IgD-negative memory B cell (primary cell): ENCODE measurements at regions not wholly inside any gene's neighbourhood (a gene's known extent, or its start where the extent isn't known, plus 50 kb on each side); places are given as distances from the start of the nearest gene placed in this dataset.
"Not testable (repeated sequence)": the region's sequence is repeated elsewhere in the genome, so short reads cannot be mapped to it uniquely, and the experiment has no call there.

ENCODE experiments used
- H3K27ac Mint-ChIP-seq, 3 donors: one replicate each; pipeline ENCODE4 v1.8.0; 2020 to 2022; ENCODE audit warnings: mild to moderate bottlenecking in 3 of 3, mixed read lengths in 3 of 3, moderate library complexity in 1 of 3
- H3K27me3 Mint-ChIP-seq: one replicate; pipeline ENCODE4 v1.8.0; 2021; ENCODE audit warnings: mixed read lengths
- H3K36me3 Mint-ChIP-seq: one replicate; pipeline ENCODE4 v1.8.0; 2020; ENCODE audit warnings: mild to moderate bottlenecking, mixed read lengths
- H3K4me1 Mint-ChIP-seq, 3 donors: one replicate each; pipeline ENCODE4 v1.8.0; 2020 to 2022; ENCODE audit warnings: mixed read lengths in 3 of 3, mild to moderate bottlenecking in 1 of 3
- H3K4me3 Mint-ChIP-seq, 4 donors: one replicate each; pipeline ENCODE4 v1.8.0; 2020 to 2022; ENCODE audit warnings: mild to moderate bottlenecking in 4 of 4, mixed read lengths in 4 of 4, moderate library complexity in 3 of 4
- H3K9me3 Mint-ChIP-seq, 3 donors: one replicate each; pipeline ENCODE4 v1.8.0; 2020 to 2021; ENCODE audit warnings: mixed read lengths in 3 of 3, mild to moderate bottlenecking in 1 of 3

GRCh38 chr17:5883775-5884665, 186.2 kb upstream of the WSCD1 start:
- Mint-ChIP-seq H3K9me3 (peaks cover 0 to 7% (median 0%) of the 10 kb centered on the region in 3 donors), H3K4me3 (no peak overlapping the region), H3K27me3 (peaks cover 4% of the 10 kb centered on the region)

GRCh38 chr17:5885336-5885735, 184.8 kb upstream of the WSCD1 start:
- no peak overlapping the region for H3K27ac Mint-ChIP-seq
- H3K4me1 Mint-ChIP-seq, result no peaks in the 10 kb centered on the region
- peaks cover 7% of the 10 kb centered on the region for H3K27me3 Mint-ChIP-seq
- H3K4me3 Mint-ChIP-seq, result no peak overlapping the region
- peaks cover 3 to 7% (median 7%) of the 10 kb centered on the region in 3 donors for H3K9me3 Mint-ChIP-seq
- H3K36me3 Mint-ChIP-seq, result no peaks in the 10 kb centered on the region

More at GRCh38 chr17:5883775-5884665, 186.2 kb upstream of the WSCD1 start:
- H3K4me1 Mint-ChIP-seq, result no peaks in the 10 kb centered on the region
- H3K36me3 Mint-ChIP-seq, result no peaks in the 10 kb centered on the region
- no peak overlapping the region for H3K27ac Mint-ChIP-seq

- no peaks in the 10 kb centered on the region for H3K4me1 Mint-ChIP-seq
Observed at GRCh38 chr17:5888811-5889210, 181.4 kb upstream of the WSCD1 start.

GRCh38 chr17:5892921-5893675, 177.1 kb upstream of the WSCD1 start:
- peaks cover 5 to 10% (median 5%) of the 10 kb centered on the region in 3 donors for H3K9me3 Mint-ChIP-seq
- no peak overlapping the region for H3K4me3 Mint-ChIP-seq
- peaks cover 21% of the 10 kb centered on the region for H3K27me3 Mint-ChIP-seq

More at GRCh38 chr17:5888811-5889210, 181.4 kb upstream of the WSCD1 start:
- no peaks in the 10 kb centered on the region for H3K36me3 Mint-ChIP-seq
- peaks cover 3 to 10% (median 6%) of the 10 kb centered on the region in 3 donors for H3K9me3 Mint-ChIP-seq
- H3K27ac Mint-ChIP-seq, result no peak overlapping the region
- H3K4me3 Mint-ChIP-seq, result no peak overlapping the region
- H3K27me3 Mint-ChIP-seq, result peaks cover 15% of the 10 kb centered on the region

GRCh38 chr17:5893741-5894140, 176.4 kb upstream of the WSCD1 start:
- Mint-ChIP-seq H3K4me3 (peak overlapping the region in 1 of 4 donors; percentile 50), H3K9me3 (peaks cover 3 to 10% (median 5%) of the 10 kb centered on the region in 3 donors), H3K4me1 (peaks cover 0 to 1% (median 0%) of the 10 kb centered on the region in 3 donors), H3K27me3 (peaks cover 21% of the 10 kb centered on the region), H3K27ac (no peak overlapping the region), H3K36me3 (no peaks in the 10 kb centered on the region)

More at GRCh38 chr17:5892921-5893675, 177.1 kb upstream of the WSCD1 start:
- Mint-ChIP-seq H3K36me3 (no peaks in the 10 kb centered on the region), H3K27ac (no peak overlapping the region), H3K4me1 (peaks cover 0 to 1% (median 0%) of the 10 kb centered on the region in 3 donors)

DNA sequence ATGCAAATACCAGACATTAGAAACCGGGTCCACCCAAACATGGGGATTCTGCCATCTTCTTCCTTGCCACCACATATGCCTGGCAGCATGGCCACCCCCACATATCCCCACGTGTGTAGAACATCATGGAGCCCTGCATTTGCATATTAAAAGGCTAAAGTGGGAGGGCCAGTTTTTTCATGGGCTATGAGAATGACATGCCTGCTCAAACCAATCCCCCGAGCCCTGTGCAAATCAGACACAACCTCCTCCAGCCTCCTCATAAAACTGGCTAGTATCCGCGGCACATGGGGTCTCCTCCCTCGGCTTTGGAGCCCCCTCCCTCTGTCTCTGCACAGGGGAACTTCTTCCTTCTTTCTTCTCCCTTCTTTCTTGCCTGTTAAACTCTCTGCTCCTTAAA, 174.9 kb upstream of the WSCD1 start:
- H3K4me3 Mint-ChIP-seq, result no peak overlapping the region

DNA sequence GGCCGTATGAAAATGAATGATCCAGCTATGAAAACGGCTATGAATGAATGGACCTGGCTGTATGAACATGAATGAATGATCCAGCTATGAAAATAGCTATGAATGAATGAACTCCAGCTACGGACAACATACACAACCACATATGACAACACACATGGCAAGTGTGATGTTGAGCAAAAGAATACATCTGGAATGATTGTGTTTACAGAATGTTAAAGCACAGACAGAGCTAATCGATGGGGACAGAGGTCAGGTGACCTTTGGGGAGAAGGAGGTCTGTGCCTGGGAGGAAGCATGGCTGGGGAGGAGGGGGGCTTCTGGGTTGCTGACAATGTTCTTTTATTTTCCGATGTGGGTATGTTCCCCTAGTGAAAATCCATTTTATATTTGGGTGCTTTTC, 174.0 kb upstream of the WSCD1 start:
- peaks cover 14% of the 10 kb centered on the region for H3K27me3 Mint-ChIP-seq
- no peak overlapping the region for H3K27ac Mint-ChIP-seq
- H3K4me1 Mint-ChIP-seq, result peaks cover 0 to 1% (median 0%) of the 10 kb centered on the region in 3 donors
- no peaks in the 10 kb centered on the region for H3K36me3 Mint-ChIP-seq
- no peak overlapping the region for H3K4me3 Mint-ChIP-seq
- peaks cover 0 to 2% (median 0%) of the 10 kb centered on the region in 3 donors for H3K9me3 Mint-ChIP-seq

More for the DNA sequence above, 174.9 kb upstream of the WSCD1 start:
- peaks cover 14% of the 10 kb centered on the region for H3K27me3 Mint-ChIP-seq
- H3K4me1 Mint-ChIP-seq, result peaks cover 0 to 1% (median 0%) of the 10 kb centered on the region in 3 donors
- no peaks in the 10 kb centered on the region for H3K36me3 Mint-ChIP-seq
- H3K27ac Mint-ChIP-seq, result no peak overlapping the region
- H3K9me3 Mint-ChIP-seq, result peaks cover 0 to 4% (median 2%) of the 10 kb centered on the region in 3 donors

- Mint-ChIP-seq H3K36me3 (no peaks in the 10 kb centered on the region), H3K4me3 (peak overlapping the region in 1 of 4 donors; percentile 43), H3K27me3 (peaks cover 12% of the 10 kb centered on the region), H3K27ac (no peak overlapping the region), H3K9me3 (peaks cover 0 to 2% (median 0%) of the 10 kb centered on the region in 3 donors), H3K4me1 (peaks cover 0 to 1% (median 0%) of the 10 kb centered on the region in 3 donors)
Observed at GRCh38 chr17:5897275-5897911, 172.8 kb upstream of the WSCD1 start.

DNA sequence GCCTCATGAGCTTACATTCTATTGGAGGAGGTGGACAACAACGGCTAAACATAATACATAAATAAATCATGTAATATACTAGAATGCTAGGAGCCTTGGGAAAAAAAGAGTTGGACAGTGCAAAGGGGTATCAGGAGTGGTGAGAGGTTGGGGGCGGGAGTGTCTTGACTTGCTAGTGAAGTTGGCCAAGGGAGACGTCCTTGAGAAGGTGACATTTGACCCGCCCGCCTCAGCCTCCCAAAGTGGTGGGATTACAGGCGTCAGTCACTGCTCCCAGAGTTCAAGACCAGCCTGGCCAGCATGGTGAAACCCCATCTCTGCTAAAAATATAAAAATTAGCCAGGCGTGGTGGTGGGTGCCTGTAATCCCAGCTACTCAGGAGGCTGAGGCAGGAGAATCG, 172.2 kb upstream of the WSCD1 start:
- H3K4me1 Mint-ChIP-seq, H3K4me3 Mint-ChIP-seq, H3K9me3 Mint-ChIP-seq, H3K36me3 Mint-ChIP-seq, H3K27ac Mint-ChIP-seq: not testable (repeated sequence)
- H3K27me3 Mint-ChIP-seq, result peaks cover 12% of the 10 kb centered on the region

DNA sequence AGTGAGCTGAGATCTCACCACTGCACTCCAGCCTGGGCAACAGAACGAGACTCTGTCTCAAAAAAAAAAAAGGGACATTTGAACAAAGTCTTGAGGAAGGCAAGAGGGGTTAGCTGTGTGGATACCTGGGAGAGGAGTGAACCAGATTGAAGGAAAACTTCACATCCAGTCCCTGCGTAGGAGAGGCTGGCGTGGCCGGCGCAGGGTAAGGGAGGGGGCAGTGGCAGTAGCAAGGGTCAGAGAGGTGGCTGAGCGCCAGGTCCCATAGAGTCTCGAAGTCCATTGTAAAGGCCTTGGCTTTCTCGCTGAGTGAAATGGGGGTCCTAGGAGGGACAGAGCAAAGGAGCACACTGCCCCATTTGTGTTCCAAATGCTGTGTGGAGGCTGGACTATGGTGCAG, 171.8 kb upstream of the WSCD1 start:
- H3K4me3 Mint-ChIP-seq, result no peak overlapping the region
- H3K36me3 Mint-ChIP-seq, result no peaks in the 10 kb centered on the region
- H3K27ac Mint-ChIP-seq, result no peak overlapping the region
- H3K27me3 Mint-ChIP-seq, result peaks cover 9% of the 10 kb centered on the region
- H3K4me1 Mint-ChIP-seq, result peaks cover 0 to 1% (median 0%) of the 10 kb centered on the region in 3 donors
- peaks cover 0 to 2% (median 1%) of the 10 kb centered on the region in 3 donors for H3K9me3 Mint-ChIP-seq

GRCh38 chr17:5899496-5900195, 170.5 kb upstream of the WSCD1 start:
- no peak overlapping the region for H3K4me3 Mint-ChIP-seq
- peaks cover 0 to 12% (median 3%) of the 10 kb centered on the region in 3 donors for H3K9me3 Mint-ChIP-seq
- peaks cover 6% of the 10 kb centered on the region for H3K27me3 Mint-ChIP-seq
- no peak overlapping the region for H3K27ac Mint-ChIP-seq
- H3K4me1 Mint-ChIP-seq, result peaks cover 0 to 1% (median 0%) of the 10 kb centered on the region in 3 donors
- H3K36me3 Mint-ChIP-seq, result no peaks in the 10 kb centered on the region

- Mint-ChIP-seq H3K27me3 (no peaks in the 10 kb centered on the region), H3K36me3 (no peaks in the 10 kb centered on the region), H3K9me3 (peaks cover 0 to 15% (median 2%) of the 10 kb centered on the region in 3 donors), H3K4me1 (peaks cover 0 to 1% (median 0%) of the 10 kb centered on the region in 3 donors), H3K27ac (no peak overlapping the region), H3K4me3 (no peak overlapping the region)
Observed at GRCh38 chr17:5901731-5902130, 168.4 kb upstream of the WSCD1 start.

GRCh38 chr17:5902181-5903140, 167.7 kb upstream of the WSCD1 start:
- no peak overlapping the region for H3K4me3 Mint-ChIP-seq
- peaks cover 0 to 1% (median 0%) of the 10 kb centered on the region in 3 donors for H3K4me1 Mint-ChIP-seq
- no peak overlapping the region for H3K27ac Mint-ChIP-seq
- no peaks in the 10 kb centered on the region for H3K27me3 Mint-ChIP-seq
- H3K9me3 Mint-ChIP-seq, result peaks cover 0 to 15% (median 2%) of the 10 kb centered on the region in 3 donors
- no peaks in the 10 kb centered on the region for H3K36me3 Mint-ChIP-seq
